DMS153 treated with DMSO at 0.1 percent for 48 hours (cell line): ENCODE measurements at regions not wholly inside any gene's neighbourhood (a gene's known extent, or its start where the extent isn't known, plus 50 kb on each side); places are given as distances from the start of the nearest gene placed in this dataset.
"Not testable (repeated sequence)": the region's sequence is repeated elsewhere in the genome, so short reads cannot be mapped to it uniquely, and the experiment has no call there.

Experiments
- DNase-seq: peaks from one replicate; lab custom pipeline; 2025; ENCODE audit not compliant: unreplicated experiment; lab: John Stamatoyannopoulos, UW

DNA sequence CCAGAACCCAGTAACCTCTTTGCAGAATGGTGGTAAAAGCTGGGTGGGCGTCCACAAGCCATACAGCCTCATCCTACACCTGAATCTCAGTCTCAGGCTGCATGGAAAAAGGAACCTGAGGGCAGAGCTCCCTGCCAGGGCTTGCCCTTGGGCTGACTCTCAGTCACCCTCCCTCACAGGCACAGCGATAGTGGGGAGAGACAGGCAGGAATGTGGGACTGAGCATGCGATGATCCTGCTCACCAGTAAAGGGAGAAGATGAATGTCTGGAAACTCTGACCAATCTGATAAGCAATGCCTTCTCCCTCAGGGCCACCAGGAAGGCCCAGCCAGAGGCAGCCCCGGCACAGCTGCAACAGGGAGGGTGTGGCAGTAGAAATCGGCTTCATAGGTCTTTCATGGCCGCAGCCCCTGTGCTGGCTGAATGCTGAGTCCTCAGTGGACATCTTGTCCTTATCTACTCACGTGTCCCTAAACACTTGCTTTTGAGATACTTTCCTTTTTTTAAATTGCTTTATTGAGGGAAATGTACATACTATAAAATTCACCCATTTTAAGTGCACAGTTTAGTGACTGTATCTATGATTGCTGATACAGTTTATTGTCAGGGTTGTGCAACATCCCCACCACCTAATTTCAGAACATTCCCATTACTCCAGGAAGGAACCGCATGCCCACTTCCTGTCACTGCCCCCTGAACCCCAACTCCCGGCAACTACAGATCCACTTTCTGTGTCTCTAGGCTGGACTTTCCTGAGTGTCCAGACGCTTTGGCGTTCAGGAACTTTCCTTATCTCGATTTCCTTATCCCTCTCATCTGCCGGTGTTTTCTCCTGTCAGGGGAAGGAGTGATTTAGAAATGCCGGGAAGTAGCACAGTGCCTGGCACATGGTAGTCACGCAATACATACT lies 258.1 kb downstream of the PCNX1 start:
- no peak for DNase-seq

DNA sequence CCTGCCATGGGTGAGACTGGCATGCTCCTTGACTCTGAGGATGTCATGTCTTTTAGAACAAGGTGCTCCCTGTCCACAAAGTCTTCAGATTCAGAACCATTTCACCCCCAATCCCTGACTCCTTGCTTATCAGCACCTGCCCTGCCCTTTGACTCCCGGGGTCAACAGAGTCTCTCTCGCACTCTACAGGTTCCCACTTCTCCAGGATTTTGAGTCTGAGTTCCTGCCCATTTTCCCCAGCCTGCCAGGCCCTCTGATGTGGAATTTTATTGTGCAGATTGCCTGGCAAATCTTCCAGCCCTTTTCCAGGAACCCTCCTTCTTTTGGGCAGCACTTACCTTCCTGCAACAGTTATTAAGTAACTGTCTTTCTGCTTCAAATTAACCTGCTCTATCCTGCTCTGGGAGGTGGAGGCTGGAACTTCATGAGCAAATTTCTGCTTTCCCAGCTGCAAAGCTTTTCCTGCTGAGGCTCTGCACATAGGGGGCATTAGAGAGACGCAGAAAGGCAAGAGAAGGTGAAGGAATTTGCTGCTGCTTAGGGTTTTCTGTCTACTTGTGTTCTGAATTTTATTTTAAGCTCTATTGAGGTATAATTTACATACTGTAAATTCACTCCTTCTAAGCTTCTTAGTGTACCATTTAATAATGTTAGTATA lies 259.1 kb downstream of the PCNX1 start:
- DNase-seq, result no peak

- not testable (repeated sequence) for DNase-seq
Observed at GRCh38 chr14:71167325-71167950, 260.2 kb downstream of the PCNX1 start.

DNA sequence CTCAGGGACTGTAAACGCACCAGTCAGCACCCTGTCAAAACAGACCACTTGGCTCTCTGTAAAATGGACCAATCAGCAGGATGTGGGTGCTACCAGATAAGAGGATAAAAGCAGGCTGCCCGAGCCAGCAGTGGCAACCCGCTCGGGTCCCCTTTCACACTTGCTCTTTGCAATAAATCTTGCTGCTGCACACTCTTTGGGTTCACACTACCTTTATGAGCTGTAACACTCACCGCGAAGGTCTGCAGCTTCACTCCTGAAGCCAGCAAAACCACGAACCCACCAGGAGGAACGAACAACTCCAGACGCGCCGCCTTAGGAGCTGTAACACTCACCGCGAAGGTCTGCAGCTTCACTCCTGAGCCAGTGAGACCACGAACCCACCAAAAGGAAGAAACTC lies 260.9 kb downstream of the PCNX1 start:
- not testable (repeated sequence) for DNase-seq

GRCh38 chr14:71168564-71169427 lies 261.5 kb downstream of the PCNX1 start:
- no peak for DNase-seq

DNA sequence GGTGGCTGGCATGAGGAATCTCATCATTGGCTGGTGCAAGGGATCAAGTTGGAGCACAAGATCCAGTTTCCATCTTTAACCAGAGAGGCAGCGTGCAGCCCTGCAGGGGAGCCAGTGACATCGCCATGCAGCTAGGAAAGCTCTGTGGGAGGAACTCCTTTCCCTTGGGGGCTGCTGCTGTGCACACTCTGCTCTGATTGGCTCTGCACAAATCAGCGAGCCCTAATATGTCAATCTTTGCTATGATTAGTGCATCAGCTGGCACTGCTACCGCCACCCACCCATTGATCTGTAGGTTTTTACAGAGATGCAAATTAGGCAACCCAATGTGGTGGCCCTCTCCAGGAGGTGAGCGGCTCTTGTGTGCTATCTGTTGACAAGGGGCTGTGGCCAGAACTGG lies 262.6 kb downstream of the PCNX1 start:
- DNase-seq, result no peak

- DNase-seq, result no peak
Observed at GRCh38 chr14:71175491-71175890, 268.2 kb downstream of the PCNX1 start.

DNA sequence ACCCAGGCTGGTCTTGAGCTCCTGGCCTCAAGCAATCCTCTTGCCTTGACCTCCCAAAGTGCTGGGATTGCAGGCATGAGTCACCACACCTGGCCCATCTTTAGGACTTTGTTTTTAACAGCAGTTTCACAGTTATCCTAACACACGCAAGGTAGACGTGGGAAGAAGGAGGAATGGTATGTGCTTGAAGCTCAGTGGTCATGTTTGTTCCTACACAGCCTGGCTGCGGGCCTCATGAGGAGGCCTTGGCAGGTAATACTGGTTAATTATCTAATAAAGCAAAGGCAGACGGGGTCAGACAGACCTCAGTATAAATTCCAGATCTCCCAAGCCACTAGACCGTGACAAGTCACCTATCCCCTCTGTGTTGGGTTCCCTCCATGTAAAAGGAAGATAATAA lies 271.8 kb downstream of the PCNX1 start:
- DNase-seq, result no peak

GRCh38 chr14:71180397-71180796 lies 273.1 kb downstream of the PCNX1 start:
- DNase-seq, result no peak

DNA sequence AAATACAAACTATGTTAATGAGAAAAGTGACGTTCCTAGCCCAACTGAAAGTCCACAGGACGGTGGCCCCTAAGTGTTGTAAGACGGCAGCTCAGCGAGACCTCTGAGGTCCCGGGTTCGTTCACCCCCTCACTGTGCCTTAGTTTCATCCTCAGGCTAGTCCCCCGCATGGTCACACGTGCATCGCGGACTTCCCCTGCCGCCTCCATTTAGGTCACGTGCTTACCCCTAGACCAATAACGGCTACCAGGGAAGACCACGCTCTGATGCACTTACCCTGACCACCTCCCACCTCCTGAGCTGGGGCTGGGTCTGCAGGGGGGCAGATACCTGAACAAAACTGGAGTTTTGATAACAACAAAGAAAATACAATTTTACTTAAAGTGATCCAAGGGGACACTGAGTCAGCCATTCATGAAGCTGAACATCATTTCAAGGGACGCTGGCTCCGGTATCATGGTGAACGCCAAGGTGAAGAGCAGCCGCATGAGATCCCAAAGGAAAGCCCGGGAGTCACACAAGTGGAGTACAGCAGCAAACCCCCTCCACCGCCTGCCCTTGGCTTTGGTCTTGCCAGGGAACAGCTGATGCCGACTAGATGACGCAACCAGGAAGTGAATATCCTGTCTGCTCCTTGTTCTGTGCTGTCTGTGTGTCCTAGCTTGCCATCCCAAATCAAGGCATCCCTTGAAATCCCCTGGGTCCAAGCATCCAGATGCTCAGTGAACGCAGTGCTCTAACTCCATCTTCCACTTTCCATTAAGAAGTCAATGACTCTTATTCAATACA lies 274.1 kb downstream of the PCNX1 start:
- no peak for DNase-seq

GRCh38 chr14:71183876-71184689 lies 276.8 kb downstream of the PCNX1 start:
- no peak for DNase-seq

- no peak for DNase-seq
Observed at GRCh38 chr14:71185637-71186036, 278.4 kb downstream of the PCNX1 start.

DNA sequence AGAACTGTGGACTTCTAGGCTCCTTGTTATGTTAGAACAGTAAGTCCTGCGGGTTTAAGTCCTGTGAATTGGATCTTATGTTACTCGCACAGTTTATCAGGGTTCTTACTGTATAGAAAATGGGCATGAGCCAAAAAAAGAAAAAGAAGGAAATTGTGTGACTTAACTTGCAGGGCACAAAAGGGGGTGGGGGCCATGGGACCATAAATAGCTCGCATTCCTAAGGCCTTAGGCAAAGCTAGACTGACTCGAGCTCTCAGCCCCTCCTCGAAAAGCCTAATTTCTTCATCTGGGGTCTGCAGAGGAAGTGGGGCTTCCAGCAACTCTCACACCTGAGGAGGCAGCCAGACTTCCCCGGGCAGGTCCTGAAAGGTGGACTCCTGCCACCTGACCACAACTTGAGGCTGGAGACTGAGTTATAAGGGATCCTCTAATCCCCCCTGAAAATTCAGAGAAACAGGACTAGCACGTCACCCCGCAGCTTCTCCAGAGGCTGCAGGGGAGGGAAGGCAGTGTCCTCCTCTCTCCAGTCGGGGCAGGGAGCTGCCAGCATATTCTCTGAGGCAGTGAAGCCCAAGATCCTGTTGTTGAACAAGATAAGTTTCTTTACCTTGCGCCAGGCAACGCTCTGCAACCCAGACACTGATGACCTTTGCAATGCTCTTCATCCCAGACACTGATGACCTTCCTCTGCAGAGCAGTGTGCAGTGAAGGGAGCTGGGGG lies 280.5 kb downstream of the PCNX1 start:
- no peak for DNase-seq

DNA sequence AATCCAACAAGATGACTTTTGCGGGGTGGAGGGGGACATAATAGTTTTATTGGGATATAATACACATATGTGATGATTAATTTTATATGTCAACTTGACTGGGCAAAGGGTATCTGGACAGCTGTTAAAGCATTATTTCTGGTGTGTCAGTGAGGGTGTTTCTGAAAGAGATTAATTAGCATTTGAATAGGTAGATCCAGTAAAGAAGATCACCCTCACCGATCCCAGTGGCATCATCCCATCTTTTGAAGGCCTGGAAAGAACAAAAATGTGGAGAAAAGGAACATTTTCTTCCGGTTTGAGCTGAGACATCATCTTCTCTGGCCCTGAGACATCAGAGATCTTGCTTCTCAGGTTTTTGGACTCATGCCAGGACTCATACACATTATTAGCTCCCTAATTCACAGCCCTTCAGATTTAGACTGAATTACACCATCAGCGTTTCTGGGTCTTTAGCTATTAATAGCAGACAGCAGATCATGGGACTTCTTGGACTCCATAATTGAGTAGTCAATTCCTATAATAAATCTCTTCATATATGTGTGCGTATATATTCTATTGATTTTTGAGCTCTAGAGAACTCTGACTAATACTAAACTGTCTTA lies 283.6 kb downstream of the PCNX1 start:
- DNase-seq, result no peak

DNA sequence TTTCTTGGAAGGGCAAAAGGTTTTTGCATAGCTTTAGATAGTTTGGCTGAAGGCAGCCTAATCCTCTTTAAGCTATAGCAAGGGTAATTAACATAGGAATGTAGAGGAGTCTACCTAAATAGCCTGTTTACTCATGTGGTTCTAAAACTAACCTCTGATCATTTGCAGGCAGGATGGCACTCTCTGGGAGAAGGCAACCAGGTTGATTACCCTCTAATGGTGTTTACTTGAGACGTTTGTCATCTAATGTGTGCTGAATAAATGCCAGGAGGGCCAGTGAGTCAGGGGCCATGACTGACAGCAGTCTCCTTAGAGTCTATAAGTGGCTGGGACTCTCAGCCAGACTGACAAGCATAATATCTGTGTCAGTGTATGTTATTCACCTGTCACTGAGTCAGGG lies 286.4 kb downstream of the PCNX1 start:
- DNase-seq, result no peak

- no peak for DNase-seq
Observed at GRCh38 chr14:71194251-71194650, 287.0 kb downstream of the PCNX1 start.

DNA sequence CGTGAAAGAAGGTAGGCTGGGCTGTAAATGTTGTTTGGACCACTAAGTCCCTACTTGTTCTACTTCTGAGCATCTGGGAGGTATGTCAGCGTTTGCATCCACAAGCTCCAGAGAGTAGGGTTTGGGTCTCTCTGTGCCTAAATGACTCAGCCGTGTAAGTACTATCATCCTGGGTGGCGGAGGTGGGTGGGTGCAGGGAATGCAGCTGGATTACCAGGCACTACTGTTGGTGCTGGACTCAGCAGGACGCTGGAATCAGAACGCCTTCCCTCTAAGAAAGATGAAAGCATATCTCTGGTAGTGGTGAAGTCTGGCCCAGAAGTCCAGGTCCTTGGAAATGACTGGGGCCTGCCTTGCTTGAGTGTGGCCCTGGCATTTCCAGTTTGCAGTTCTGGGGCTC lies 289.7 kb downstream of the PCNX1 start:
- DNase-seq, result no peak

DNA sequence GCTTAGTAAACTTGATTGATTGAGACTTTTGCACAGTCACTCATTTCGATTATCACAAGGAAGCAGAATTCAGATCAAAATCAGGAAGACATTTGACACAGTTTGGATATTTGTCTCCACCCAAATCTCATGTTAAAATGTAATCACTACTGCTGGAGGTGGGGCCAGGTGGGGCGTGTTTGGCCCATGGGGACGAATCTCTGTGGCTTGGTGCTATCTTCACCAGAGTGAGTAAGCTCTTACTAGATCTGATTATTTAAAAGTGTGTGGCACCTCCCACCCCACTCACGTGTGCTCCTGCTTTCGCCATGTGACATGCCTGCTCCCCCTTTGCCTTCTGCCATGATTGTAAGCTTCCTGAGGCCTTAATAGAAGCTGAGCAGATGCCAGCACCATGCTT lies 291.4 kb downstream of the PCNX1 start:
- DNase-seq, result no peak
